22Rv1 (cell line): ENCODE measurements at regions not wholly inside any gene's neighbourhood (a gene's known extent, or its start where the extent isn't known, plus 50 kb on each side); places are given as distances from the start of the nearest gene placed in this dataset.

Source experiments
- H3K27ac ChIP-seq: fragments of 450-650 bp; 2 replicates; pipeline ENCODE4 v1.5.1; 2017
- ZFX ChIP-seq: fragments of 450-650 bp; IDR thresholded peaks from 2 replicates; pipeline ENCODE4 v1.6.1; 2017; ENCODE audit warnings: antibody characterized with exemption, borderline replicate concordance
- TF ChIP-seq, protein P1 (sequence below): fragments of 450-650 bp; IDR thresholded peaks from 2 replicates; pipeline ENCODE4 v1.5.1; 2017; ENCODE audit warnings: mild to moderate bottlenecking

DNA sequence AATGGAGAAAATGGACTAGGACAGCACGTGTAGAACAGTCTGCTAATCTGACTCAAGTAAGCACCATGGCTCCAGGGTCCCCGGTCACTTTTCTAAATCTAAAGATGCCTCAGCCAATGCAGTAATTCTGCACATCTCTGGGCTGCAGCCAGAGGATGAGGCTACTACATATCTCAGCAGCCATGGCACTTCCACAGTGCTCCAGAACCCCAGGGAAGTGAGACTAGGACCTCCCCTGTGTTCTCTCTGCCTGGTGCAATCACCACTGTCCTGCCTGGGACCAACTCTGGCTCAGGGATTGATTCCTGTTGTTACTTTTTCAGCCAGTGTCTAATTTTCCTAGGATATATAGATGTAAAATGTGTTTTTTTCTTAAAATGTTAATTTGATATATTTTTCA, 129.4 kb upstream of the TOP3B start:
- no peak overlapping the region for H3K27ac ChIP-seq
- TF ChIP-seq ZFX = no peak
- TF ChIP-seq, protein P1, sequence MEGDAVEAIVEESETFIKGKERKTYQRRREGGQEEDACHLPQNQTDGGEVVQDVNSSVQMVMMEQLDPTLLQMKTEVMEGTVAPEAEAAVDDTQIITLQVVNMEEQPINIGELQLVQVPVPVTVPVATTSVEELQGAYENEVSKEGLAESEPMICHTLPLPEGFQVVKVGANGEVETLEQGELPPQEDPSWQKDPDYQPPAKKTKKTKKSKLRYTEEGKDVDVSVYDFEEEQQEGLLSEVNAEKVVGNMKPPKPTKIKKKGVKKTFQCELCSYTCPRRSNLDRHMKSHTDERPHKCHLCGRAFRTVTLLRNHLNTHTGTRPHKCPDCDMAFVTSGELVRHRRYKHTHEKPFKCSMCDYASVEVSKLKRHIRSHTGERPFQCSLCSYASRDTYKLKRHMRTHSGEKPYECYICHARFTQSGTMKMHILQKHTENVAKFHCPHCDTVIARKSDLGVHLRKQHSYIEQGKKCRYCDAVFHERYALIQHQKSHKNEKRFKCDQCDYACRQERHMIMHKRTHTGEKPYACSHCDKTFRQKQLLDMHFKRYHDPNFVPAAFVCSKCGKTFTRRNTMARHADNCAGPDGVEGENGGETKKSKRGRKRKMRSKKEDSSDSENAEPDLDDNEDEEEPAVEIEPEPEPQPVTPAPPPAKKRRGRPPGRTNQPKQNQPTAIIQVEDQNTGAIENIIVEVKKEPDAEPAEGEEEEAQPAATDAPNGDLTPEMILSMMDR = no peak

GRCh38 chr22:22111267-22111751, 128.7 kb upstream of the TOP3B start:
- no peak overlapping the region for H3K27ac ChIP-seq
- TF ChIP-seq, protein P1 = no peak; the same call in none of the 2 replicates
- TF ChIP-seq ZFX = no peak

DNA sequence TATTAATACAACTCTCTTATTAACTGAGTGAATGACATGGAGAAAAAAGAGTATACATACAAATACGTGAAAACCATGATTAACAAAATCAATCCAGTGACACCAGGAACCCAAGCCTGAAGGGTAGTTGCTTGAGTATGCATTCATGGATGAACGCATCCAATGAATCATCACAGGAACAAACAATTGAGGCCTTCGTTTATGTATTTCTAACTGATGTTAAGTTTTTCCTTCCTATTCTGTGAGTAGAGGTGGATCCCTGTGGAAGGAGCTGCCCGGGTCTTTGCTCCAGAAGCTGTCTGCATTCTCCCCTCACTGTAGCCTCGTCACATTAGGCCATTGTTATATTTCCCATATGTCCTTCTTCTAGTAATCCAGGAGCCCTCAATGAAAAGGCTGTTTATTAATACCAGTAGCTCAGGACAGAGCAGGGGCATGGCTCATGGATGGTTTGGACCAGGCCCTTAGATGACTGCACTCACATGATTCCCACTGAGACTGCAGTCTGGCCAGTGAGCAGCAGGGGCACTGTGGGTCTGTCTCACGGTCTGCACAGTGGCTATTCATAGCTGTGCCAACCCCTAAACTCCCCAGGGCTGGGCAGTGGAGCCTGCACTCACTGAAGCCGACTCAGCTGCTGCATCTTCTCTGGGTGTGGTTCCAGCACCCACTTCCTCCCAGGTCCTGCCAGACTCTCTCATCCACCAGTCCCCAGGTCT, 128.1 kb upstream of the TOP3B start:
- TF ChIP-seq, protein P1 = peak; percentile 75
- no peak for TF ChIP-seq ZFX
- 0 out of 2 replicates have a peak overlapping the region, but pooled peaks have one; percentile 2 for H3K27ac ChIP-seq

DNA sequence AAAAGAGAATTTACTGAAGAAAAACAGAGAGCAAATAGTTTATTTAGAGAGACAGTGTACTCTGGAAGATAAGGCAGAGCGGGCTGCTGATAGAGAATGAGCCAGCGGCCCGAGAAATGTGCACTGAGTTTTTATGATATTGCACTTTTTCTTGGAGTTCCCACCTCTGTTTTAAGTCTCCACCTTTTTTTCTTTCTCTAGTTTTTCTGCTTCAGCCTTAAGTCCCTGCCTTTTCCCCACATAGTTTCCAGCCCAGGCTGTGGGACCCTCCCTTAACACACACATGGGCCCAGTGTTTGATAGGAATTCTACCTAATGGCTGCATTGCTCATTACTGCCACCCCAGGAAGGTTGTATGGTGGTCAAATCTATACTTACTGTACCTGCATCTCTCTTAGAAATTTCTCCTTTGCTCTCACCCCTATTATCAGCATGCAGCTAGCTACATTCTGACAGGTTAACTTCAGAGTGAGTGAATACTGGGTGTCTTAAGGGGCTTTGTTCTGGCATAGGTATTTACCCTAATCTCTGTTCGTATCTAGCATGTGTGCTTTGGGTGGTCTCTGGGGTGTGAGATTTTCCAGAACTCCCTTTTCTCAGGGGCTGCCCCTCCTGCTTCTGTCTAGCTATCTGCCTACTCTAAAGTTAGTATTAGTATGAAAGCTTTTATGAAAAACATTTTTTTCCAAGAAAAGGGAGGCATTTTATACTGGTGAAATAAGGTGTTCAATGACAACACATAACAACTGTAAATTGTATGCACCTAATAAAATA, 127.3 kb upstream of the TOP3B start:
- TF ChIP-seq ZFX = no peak
- TF ChIP-seq, protein P1 = peak; percentile 37; the same call in 1 of the 2 replicates
- H3K27ac ChIP-seq = no peak overlapping the region

DNA sequence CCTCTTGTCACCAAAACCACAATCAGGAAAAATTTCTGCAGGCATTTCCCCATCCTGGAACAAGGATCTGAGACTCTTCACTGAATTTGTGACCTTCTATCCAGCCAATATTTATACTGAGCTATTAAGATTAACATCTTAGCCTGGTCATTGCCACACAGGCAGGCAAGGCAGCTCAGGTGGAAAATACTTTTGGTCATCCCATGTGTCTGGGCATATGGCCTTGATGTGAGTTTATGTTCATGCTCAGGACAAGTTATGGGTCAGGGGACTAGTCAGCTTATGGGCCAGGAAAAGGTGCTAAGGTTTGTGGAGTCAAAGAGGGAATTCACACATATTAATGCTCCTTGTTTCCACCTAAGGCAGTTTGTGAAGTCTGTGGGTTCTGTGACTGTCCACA, 124.3 kb upstream of the TOP3B start:
- TF ChIP-seq, protein P1 = no peak
- TF ChIP-seq ZFX = no peak
- H3K27ac ChIP-seq = no peak overlapping the region

- TF ChIP-seq, protein P1 = no peak
- TF ChIP-seq ZFX = no peak
- H3K27ac ChIP-seq = no peak overlapping the region
Observed at GRCh38 chr22:22105364-22105763, 122.8 kb upstream of the TOP3B start.
